IPS DF 6.9 (cell line): ENCODE measurements at regions not wholly inside any gene's neighbourhood (a gene's known extent, or its start where the extent isn't known, plus 50 kb on each side); places are given as distances from the start of the nearest gene placed in this dataset.
"Not testable (repeated sequence)": the region's sequence is repeated elsewhere in the genome, so short reads cannot be mapped to it uniquely, and the experiment has no call there.

Source experiments
- DNase-seq: peaks from one replicate; pipeline ENCODE4 v3.0.0-alpha.2; 2013; ENCODE audit warnings: low read depth, low spot score
- H3K27ac ChIP-seq: one replicate; pipeline ENCODE4 v1.5.1; 2013; ENCODE audit warnings: low read length, control low read depth
- H3K27me3 ChIP-seq: 2 replicates; pipeline ENCODE4 v1.6.1; 2013; ENCODE audit warnings: mild to moderate bottlenecking, low read length; ENCODE audit not compliant: control insufficient read depth, insufficient read depth
- H3K36me3 ChIP-seq: 2 replicates; pipeline ENCODE4 v1.6.1; 2013; ENCODE audit warnings: low read length; ENCODE audit not compliant: control insufficient read depth, insufficient read depth
- H3K4me1 ChIP-seq: 2 replicates; pipeline ENCODE4 v1.6.1; 2013; ENCODE audit warnings: low read length; ENCODE audit not compliant: control insufficient read depth, insufficient read depth
- H3K4me3 ChIP-seq: 2 replicates; pipeline ENCODE4 v1.5.1; 2013; ENCODE audit warnings: mild to moderate bottlenecking, low read length
- H3K9me3 ChIP-seq: 2 replicates; pipeline ENCODE4 v1.6.1; 2013; ENCODE audit warnings: low read length, inconsistent platforms; ENCODE audit not compliant: control insufficient read depth, insufficient read depth
- WGBS: extraction: QIAGEN DNeasy Blood & Tissue Kit; methylation state at CpG from one replicate; pipeline ENCODE4 v1.1.7; 2013; ENCODE audit warnings: mixed read lengths, missing lambda C conversion rate; ENCODE audit not compliant: insufficient read length, insufficient coverage; 5-methylcytosine and 5-hydroxymethylcytosine counted together

GRCh38 chr22:22958621-22959020, 71.0 kb downstream of the IGLL5 start:
- H3K9me3 ChIP-seq = no peaks in the 10 kb centered on the region
- H3K27me3 ChIP-seq = no peaks in the 10 kb centered on the region
- WGBS = no CpG with 5 or more reads among the region's 7 CpGs
- no peak overlapping the region for H3K4me3 ChIP-seq
- H3K36me3 ChIP-seq = no peaks in the 10 kb centered on the region
- no peak overlapping the region for H3K27ac ChIP-seq
- no peak for DNase-seq
- peaks cover 2% of the 10 kb centered on the region for H3K4me1 ChIP-seq

GRCh38 chr22:22959147-22959827, 71.7 kb downstream of the IGLL5 start:
- no CpG with 5 or more reads among the region's 9 CpGs for WGBS
- Histone ChIP-seq H3K4me1 (peaks cover 2% of the 10 kb centered on the region), H3K27me3 (no peaks in the 10 kb centered on the region), H3K36me3 (no peaks in the 10 kb centered on the region), H3K4me3 (no peak overlapping the region), H3K9me3 (no peaks in the 10 kb centered on the region), H3K27ac (no peak overlapping the region)
- DNase-seq = peak; percentile 50

GRCh38 chr22:22960307-22960706, 72.7 kb downstream of the IGLL5 start:
- no CpG with 5 or more reads among the region's 1 CpG for WGBS
- Histone ChIP-seq H3K27ac (no peak overlapping the region), H3K27me3 (no peaks in the 10 kb centered on the region)

GRCh38 chr22:22961574-22961973, 74.0 kb downstream of the IGLL5 start:
- Histone ChIP-seq H3K27ac (no peak overlapping the region), H3K36me3 (no peaks in the 10 kb centered on the region), H3K9me3 (no peaks in the 10 kb centered on the region), H3K4me3 (no peak overlapping the region), H3K4me1 (peaks cover 2% of the 10 kb centered on the region), H3K27me3 (no peaks in the 10 kb centered on the region)
- no peak for DNase-seq
- WGBS = no CpG with 5 or more reads among the region's 1 CpG

More at GRCh38 chr22:22960307-22960706, 72.7 kb downstream of the IGLL5 start:
- Histone ChIP-seq H3K36me3 (no peaks in the 10 kb centered on the region), H3K4me1 (peaks cover 2% of the 10 kb centered on the region), H3K9me3 (no peaks in the 10 kb centered on the region), H3K4me3 (no peak overlapping the region)
- DNase-seq = no peak

- Histone ChIP-seq H3K4me3 (no peak overlapping the region), H3K36me3 (no peaks in the 10 kb centered on the region), H3K27ac (no peak overlapping the region), H3K4me1 (no peaks in the 10 kb centered on the region), H3K9me3 (no peaks in the 10 kb centered on the region; the same call in 1 of the 2 replicates), H3K27me3 (no peaks in the 10 kb centered on the region)
- DNase-seq = no peak
- WGBS = no CpG with 5 or more reads among the region's 1 CpG
Observed at GRCh38 chr22:22968366-22968765, 80.8 kb downstream of the IGLL5 start.

GRCh38 chr22:22972605-22973004, 85.0 kb downstream of the IGLL5 start:
- H3K4me3 ChIP-seq, H3K27ac ChIP-seq, H3K4me1 ChIP-seq, H3K27me3 ChIP-seq, H3K9me3 ChIP-seq, DNase-seq, H3K36me3 ChIP-seq: not testable (repeated sequence)
- WGBS = no CpG with 5 or more reads among the region's 3 CpGs

GRCh38 chr22:22973336-22973735, 85.7 kb downstream of the IGLL5 start:
- WGBS = no CpG with 5 or more reads among the region's 3 CpGs
- no peaks in the 10 kb centered on the region for H3K27me3 ChIP-seq

GRCh38 chr22:22974156-22974555, 86.5 kb downstream of the IGLL5 start:
- no peak for DNase-seq
- H3K4me3 ChIP-seq = no peak overlapping the region
- H3K27ac ChIP-seq = no peak overlapping the region
- H3K4me1 ChIP-seq = no peaks in the 10 kb centered on the region
- H3K9me3 ChIP-seq = peaks cover 1% of the 10 kb centered on the region; the same call in 1 of the 2 replicates
- no peaks in the 10 kb centered on the region for H3K36me3 ChIP-seq
- no peaks in the 10 kb centered on the region for H3K27me3 ChIP-seq
- WGBS = no CpG with 5 or more reads among the region's 3 CpGs

More at GRCh38 chr22:22973336-22973735, 85.7 kb downstream of the IGLL5 start:
- no peaks in the 10 kb centered on the region for H3K4me1 ChIP-seq
- no peak overlapping the region for H3K4me3 ChIP-seq
- no peak for DNase-seq
- no peak overlapping the region for H3K27ac ChIP-seq
- H3K36me3 ChIP-seq = no peaks in the 10 kb centered on the region
- H3K9me3 ChIP-seq = no peaks in the 10 kb centered on the region; the same call in 1 of the 2 replicates

- DNase-seq = no peak
- Histone ChIP-seq H3K4me3 (no peak overlapping the region), H3K36me3 (no peaks in the 10 kb centered on the region), H3K27me3 (no peaks in the 10 kb centered on the region), H3K9me3 (peaks cover 1% of the 10 kb centered on the region; the same call in 1 of the 2 replicates), H3K4me1 (no peaks in the 10 kb centered on the region), H3K27ac (no peak overlapping the region)
- WGBS = no CpG with 5 or more reads among the region's 8 CpGs
Observed at GRCh38 chr22:22974795-22975580, 87.4 kb downstream of the IGLL5 start.

- Histone ChIP-seq H3K4me3 (no peak overlapping the region), H3K27me3 (no peaks in the 10 kb centered on the region), H3K36me3 (no peaks in the 10 kb centered on the region), H3K4me1 (no peaks in the 10 kb centered on the region), H3K9me3 (peaks cover 1% of the 10 kb centered on the region; the same call in 1 of the 2 replicates), H3K27ac (no peak overlapping the region)
- no CpG with 5 or more reads among the region's 9 CpGs for WGBS
- DNase-seq = no peak
Observed at GRCh38 chr22:22976033-22976922, 88.7 kb downstream of the IGLL5 start.
